HEK293 (cell line): ENCODE measurements at regions not wholly inside any gene's neighbourhood (a gene's known extent, or its start where the extent isn't known, plus 50 kb on each side); places are given as distances from the start of the nearest gene placed in this dataset.

ENCODE experiments used
- CTCF ChIA-PET: fragments of 350-600 bp; formaldehyde crosslinking; extraction: SDS; loops from one replicate; lab custom pipeline; 2021; ENCODE audit warnings: antibody characterized with exemption; lab: Yijun Ruan, JAX
- POLR2A ChIA-PET: fragments of 300-600 bp; formaldehyde crosslinking; extraction: SDS; loops from one replicate; lab custom pipeline; 2020; ENCODE audit warnings: antibody characterized with exemption, inconsistent platforms; lab: Yijun Ruan, JAX
- H3K27ac ChIP-seq: fragments of 200-500 bp; sonication (Bioruptor generic); 2 replicates; pipeline ENCODE4 v1.5.1; 2014; ENCODE audit warnings: low read depth, low read length, control low read depth, inconsistent platforms; ENCODE audit errors: extremely low read depth
- H3K36me3 ChIP-seq, 2 experiments: fragments of 200-500 bp in 1 of 2; sonication (Bioruptor generic) in 1 of 2; 1 replicate in 1 of 2; 2 replicates in 1 of 2; pipeline ENCODE4 v1.5.1; 2014 to 2017; ENCODE audit warnings: inconsistent platforms in 2 of 2, low read length in 2 of 2; ENCODE audit not compliant: control insufficient read depth in 2 of 2, insufficient read depth in 1 of 2
- H3K4me1 ChIP-seq: fragments of 200-500 bp; sonication (Bioruptor generic); 2 replicates; pipeline ENCODE4 v1.5.1; 2014; ENCODE audit warnings: mild to moderate bottlenecking, low read length, inconsistent platforms; ENCODE audit not compliant: control insufficient read depth, insufficient read depth
- H3K4me3 ChIP-seq: 2 replicates; pipeline ENCODE4 v1.5.1; 2011; ENCODE audit warnings: low read depth, mild to moderate bottlenecking, control low read depth, low read length, moderate library complexity
- H3K9me3 ChIP-seq: fragments of 200-500 bp; sonication (Bioruptor generic); 2 replicates; pipeline ENCODE4 v1.5.1; 2014; ENCODE audit warnings: low read depth, low read length, inconsistent platforms; ENCODE audit not compliant: control insufficient read depth, insufficient read depth
- KLF1 ChIP-seq: fragments of 450-650 bp; formaldehyde crosslinking; IDR thresholded peaks from 2 replicates; pipeline ENCODE4 v1.5.1; 2016; ENCODE audit warnings: missing biosample characterization, missing genetic modification characterization
- WT1 ChIP-seq: fragments of 450-650 bp; formaldehyde crosslinking; IDR thresholded peaks from 2 replicates; pipeline ENCODE4 v1.5.1; 2016; ENCODE audit warnings: missing biosample characterization, missing genetic modification characterization
- YY1 ChIP-seq: fragments of 450-650 bp; formaldehyde crosslinking; IDR thresholded peaks from 2 replicates; pipeline ENCODE4 v1.5.1; 2018; ENCODE audit warnings: missing biosample characterization, missing genetic modification characterization
- ZBTB7A ChIP-seq: fragments of 450-650 bp; formaldehyde crosslinking; IDR thresholded peaks from 2 replicates; pipeline ENCODE4 v1.5.1; 2016; ENCODE audit warnings: low read depth, missing biosample characterization, missing genetic modification characterization
- ZNF175 ChIP-seq: fragments of 450-650 bp; formaldehyde crosslinking; IDR thresholded peaks from 2 replicates; pipeline ENCODE4 v1.5.1; 2016; ENCODE audit warnings: missing biosample characterization, missing genetic modification characterization
- ZNF341 ChIP-seq: fragments of 450-650 bp; formaldehyde crosslinking; IDR thresholded peaks from 2 replicates; pipeline ENCODE4; 2016; ENCODE audit warnings: low read depth, missing biosample characterization, missing genetic modification characterization
- ZNF530 ChIP-seq: fragments of 450-650 bp; formaldehyde crosslinking; IDR thresholded peaks from 2 replicates; pipeline ENCODE4 v1.5.1; 2016; ENCODE audit warnings: low read depth, missing biosample characterization, missing genetic modification characterization
- ZNF621 ChIP-seq: fragments of 450-650 bp; formaldehyde crosslinking; IDR thresholded peaks from 2 replicates; pipeline ENCODE4 v1.5.1; 2017; ENCODE audit warnings: missing biosample characterization, missing genetic modification characterization
- ZNF658 ChIP-seq: fragments of 450-650 bp; formaldehyde crosslinking; IDR thresholded peaks from 2 replicates; pipeline ENCODE4; 2016; ENCODE audit warnings: missing biosample characterization, missing genetic modification characterization
- ZNF76 ChIP-seq: fragments of 450-650 bp; formaldehyde crosslinking; IDR thresholded peaks from 2 replicates; pipeline ENCODE4; 2016; ENCODE audit warnings: low read depth, missing biosample characterization, missing genetic modification characterization, borderline replicate concordance
- ZNF792 ChIP-seq: fragments of 450-650 bp; formaldehyde crosslinking; IDR thresholded peaks from 2 replicates; pipeline ENCODE4 v1.5.1; 2016; ENCODE audit warnings: missing biosample characterization, missing genetic modification characterization
- ZNF830 ChIP-seq: fragments of 450-650 bp; IDR thresholded peaks from 2 replicates; pipeline ENCODE4 v1.5.0; 2018; ENCODE audit warnings: missing biosample characterization, missing genetic modification characterization, low read depth, mild to moderate bottlenecking, moderate library complexity
- ZSCAN23 ChIP-seq: fragments of 450-650 bp; formaldehyde crosslinking; IDR thresholded peaks from 2 replicates; pipeline ENCODE4 v1.5.1; 2016; ENCODE audit warnings: missing biosample characterization, missing genetic modification characterization
- TF ChIP-seq, protein P1 (sequence below): fragments of 450-650 bp; formaldehyde crosslinking; IDR thresholded peaks from 2 replicates; pipeline ENCODE4 v1.5.1; 2017; ENCODE audit warnings: missing biosample characterization, missing genetic modification characterization
- TF ChIP-seq, protein P2 (sequence below): fragments of 450-650 bp; formaldehyde crosslinking; IDR thresholded peaks from 2 replicates; pipeline ENCODE4 v1.5.1; 2016; ENCODE audit warnings: missing biosample characterization, missing genetic modification characterization
- TF ChIP-seq, protein P3 (sequence below): fragments of 450-650 bp; formaldehyde crosslinking; IDR thresholded peaks from 2 replicates; pipeline ENCODE4 v1.5.1; 2017; ENCODE audit warnings: missing biosample characterization, missing genetic modification characterization
- TF ChIP-seq, protein P4 (sequence below): fragments of 450-650 bp; formaldehyde crosslinking; IDR thresholded peaks from 2 replicates; pipeline ENCODE4 v1.5.1; 2017; ENCODE audit warnings: missing biosample characterization, missing genetic modification characterization
- TF ChIP-seq, protein P5 (sequence below): fragments of 450-650 bp; IDR thresholded peaks from 2 replicates; pipeline ENCODE4 v1.5.1; 2018; ENCODE audit warnings: missing biosample characterization, missing genetic modification characterization

DNA sequence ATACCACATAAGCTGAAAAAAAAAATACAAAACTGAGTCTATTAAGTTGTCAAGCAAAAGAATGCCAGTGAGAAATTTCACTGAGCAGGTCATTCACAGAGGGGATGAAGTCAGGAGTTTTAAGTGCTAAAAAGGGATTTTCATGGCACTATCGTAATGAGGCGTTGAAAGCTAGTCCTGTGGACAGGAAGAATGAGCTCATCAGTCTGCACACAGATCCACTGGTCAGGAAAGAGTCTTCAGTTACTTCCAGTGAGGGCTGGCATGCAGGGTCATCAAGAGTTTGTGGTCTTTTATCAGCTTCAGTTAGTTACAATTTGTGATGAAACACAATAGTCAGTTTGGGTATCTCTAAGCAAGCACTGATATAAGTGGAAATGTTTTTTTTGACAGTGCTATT, 88.1 kb upstream of the WSCD2 start:
- POLR2A ChIA-PET: interaction anchor here (0.6 kb wide), 1 partner anchor 232 kb away, joined by 3 read pairs; no protein-coding TSS in a partner anchor
- H3K9me3 ChIP-seq: no peaks in the 10 kb centered on the region
- TF ChIP-seq, protein P1, sequence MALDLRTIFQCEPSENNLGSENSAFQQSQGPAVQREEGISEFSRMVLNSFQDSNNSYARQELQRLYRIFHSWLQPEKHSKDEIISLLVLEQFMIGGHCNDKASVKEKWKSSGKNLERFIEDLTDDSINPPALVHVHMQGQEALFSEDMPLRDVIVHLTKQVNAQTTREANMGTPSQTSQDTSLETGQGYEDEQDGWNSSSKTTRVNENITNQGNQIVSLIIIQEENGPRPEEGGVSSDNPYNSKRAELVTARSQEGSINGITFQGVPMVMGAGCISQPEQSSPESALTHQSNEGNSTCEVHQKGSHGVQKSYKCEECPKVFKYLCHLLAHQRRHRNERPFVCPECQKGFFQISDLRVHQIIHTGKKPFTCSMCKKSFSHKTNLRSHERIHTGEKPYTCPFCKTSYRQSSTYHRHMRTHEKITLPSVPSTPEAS (tag by site-specific recombination): no peak
- no peak for TF ChIP-seq ZSCAN23 (tag by site-specific recombination)
- H3K4me1 ChIP-seq: no peaks in the 10 kb centered on the region
- H3K4me3 ChIP-seq: no peak overlapping the region
- no peak overlapping the region for H3K27ac ChIP-seq
- CTCF ChIA-PET: interaction anchor here (0.6 to 1.2 kb wide), 3 partner anchors 10 to 1223 kb away, joined by 3 to 4 read pairs (median 3); no protein-coding TSS in a partner anchor
- H3K36me3 ChIP-seq: no peaks in the 10 kb centered on the region

DNA sequence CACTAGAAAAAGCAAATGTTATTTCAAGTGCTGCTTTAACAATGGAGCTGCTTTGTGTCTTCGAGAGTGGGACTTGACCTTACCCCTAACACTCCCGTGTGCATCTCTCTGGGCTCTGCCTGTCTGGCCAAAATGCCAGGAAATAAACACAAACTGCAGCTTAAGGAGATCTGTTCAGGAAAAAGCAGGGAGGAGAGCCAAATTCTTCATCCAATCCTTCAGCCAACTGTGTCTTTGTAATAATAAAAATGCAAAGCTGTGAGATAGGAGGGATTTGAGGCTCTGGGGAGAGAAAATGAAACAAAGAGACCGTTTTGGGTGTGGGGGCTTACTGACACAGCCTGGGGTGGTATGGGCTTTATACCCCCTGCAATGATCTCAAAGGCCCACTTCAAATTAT, 85.8 kb upstream of the WSCD2 start:
- POLR2A ChIA-PET: no interaction called here
- CTCF ChIA-PET: interaction anchor here (0.6 kb wide), 1 partner anchor 175 kb away, joined by 4 read pairs; no protein-coding TSS in a partner anchor

More for the DNA sequence above, 85.8 kb upstream of the WSCD2 start:
- no peak for TF ChIP-seq ZNF792 (tag by site-specific recombination)
- no peak for TF ChIP-seq WT1 (tag by site-specific recombination)
- no peak for TF ChIP-seq ZNF341 (tag by site-specific recombination)
- TF ChIP-seq ZNF621 (tag by site-specific recombination): no peak
- no peak for TF ChIP-seq ZNF76
- no peak for TF ChIP-seq ZNF830 (tag by site-specific recombination)
- TF ChIP-seq ZNF658 (tag by site-specific recombination): no peak
- TF ChIP-seq, protein P2, sequence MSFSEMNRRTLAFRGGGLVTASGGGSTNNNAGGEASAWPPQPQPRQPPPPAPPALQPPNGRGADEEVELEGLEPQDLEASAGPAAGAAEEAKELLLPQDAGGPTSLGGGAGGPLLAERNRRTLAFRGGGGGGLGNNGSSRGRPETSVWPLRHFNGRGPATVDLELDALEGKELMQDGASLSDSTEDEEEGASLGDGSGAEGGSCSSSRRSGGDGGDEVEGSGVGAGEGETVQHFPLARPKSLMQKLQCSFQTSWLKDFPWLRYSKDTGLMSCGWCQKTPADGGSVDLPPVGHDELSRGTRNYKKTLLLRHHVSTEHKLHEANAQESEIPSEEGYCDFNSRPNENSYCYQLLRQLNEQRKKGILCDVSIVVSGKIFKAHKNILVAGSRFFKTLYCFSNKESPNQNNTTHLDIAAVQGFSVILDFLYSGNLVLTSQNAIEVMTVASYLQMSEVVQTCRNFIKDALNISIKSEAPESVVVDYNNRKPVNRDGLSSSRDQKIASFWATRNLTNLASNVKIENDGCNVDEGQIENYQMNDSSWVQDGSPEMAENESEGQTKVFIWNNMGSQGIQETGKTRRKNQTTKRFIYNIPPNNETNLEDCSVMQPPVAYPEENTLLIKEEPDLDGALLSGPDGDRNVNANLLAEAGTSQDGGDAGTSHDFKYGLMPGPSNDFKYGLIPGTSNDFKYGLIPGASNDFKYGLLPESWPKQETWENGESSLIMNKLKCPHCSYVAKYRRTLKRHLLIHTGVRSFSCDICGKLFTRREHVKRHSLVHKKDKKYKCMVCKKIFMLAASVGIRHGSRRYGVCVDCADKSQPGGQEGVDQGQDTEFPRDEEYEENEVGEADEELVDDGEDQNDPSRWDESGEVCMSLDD (tag by site-specific recombination): no peak
- no peak for TF ChIP-seq ZBTB7A (tag by site-specific recombination)
- TF ChIP-seq, protein P3, sequence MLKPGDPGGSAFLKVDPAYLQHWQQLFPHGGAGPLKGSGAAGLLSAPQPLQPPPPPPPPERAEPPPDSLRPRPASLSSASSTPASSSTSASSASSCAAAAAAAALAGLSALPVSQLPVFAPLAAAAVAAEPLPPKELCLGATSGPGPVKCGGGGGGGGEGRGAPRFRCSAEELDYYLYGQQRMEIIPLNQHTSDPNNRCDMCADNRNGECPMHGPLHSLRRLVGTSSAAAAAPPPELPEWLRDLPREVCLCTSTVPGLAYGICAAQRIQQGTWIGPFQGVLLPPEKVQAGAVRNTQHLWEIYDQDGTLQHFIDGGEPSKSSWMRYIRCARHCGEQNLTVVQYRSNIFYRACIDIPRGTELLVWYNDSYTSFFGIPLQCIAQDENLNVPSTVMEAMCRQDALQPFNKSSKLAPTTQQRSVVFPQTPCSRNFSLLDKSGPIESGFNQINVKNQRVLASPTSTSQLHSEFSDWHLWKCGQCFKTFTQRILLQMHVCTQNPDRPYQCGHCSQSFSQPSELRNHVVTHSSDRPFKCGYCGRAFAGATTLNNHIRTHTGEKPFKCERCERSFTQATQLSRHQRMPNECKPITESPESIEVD (tag by site-specific recombination): no peak
- TF ChIP-seq YY1 (tag by site-specific recombination): no peak
- no peak for TF ChIP-seq KLF1 (tag by site-specific recombination)
- TF ChIP-seq, protein P4, sequence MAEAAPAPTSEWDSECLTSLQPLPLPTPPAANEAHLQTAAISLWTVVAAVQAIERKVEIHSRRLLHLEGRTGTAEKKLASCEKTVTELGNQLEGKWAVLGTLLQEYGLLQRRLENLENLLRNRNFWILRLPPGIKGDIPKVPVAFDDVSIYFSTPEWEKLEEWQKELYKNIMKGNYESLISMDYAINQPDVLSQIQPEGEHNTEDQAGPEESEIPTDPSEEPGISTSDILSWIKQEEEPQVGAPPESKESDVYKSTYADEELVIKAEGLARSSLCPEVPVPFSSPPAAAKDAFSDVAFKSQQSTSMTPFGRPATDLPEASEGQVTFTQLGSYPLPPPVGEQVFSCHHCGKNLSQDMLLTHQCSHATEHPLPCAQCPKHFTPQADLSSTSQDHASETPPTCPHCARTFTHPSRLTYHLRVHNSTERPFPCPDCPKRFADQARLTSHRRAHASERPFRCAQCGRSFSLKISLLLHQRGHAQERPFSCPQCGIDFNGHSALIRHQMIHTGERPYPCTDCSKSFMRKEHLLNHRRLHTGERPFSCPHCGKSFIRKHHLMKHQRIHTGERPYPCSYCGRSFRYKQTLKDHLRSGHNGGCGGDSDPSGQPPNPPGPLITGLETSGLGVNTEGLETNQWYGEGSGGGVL (tag by site-specific recombination): no peak
- no peak for TF ChIP-seq ZNF530 (tag by site-specific recombination)
- TF ChIP-seq ZNF175 (tag by site-specific recombination): no peak
- TF ChIP-seq, protein P5, sequence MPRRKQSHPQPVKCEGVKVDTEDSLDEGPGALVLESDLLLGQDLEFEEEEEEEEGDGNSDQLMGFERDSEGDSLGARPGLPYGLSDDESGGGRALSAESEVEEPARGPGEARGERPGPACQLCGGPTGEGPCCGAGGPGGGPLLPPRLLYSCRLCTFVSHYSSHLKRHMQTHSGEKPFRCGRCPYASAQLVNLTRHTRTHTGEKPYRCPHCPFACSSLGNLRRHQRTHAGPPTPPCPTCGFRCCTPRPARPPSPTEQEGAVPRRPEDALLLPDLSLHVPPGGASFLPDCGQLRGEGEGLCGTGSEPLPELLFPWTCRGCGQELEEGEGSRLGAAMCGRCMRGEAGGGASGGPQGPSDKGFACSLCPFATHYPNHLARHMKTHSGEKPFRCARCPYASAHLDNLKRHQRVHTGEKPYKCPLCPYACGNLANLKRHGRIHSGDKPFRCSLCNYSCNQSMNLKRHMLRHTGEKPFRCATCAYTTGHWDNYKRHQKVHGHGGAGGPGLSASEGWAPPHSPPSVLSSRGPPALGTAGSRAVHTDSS (tag by site-specific recombination): no peak
- Histone ChIP-seq H3K4me3 (no peak overlapping the region), H3K36me3 (no peaks in the 10 kb centered on the region), H3K27ac (no peak overlapping the region), H3K9me3 (no peaks in the 10 kb centered on the region), H3K4me1 (no peaks in the 10 kb centered on the region)
